AG08396 (cell line): ENCODE measurements at regions not wholly inside any gene's neighbourhood (a gene's known extent, or its start where the extent isn't known, plus 50 kb on each side); places are given as distances from the start of the nearest gene placed in this dataset.

Experiments
- DNase-seq: peaks from one replicate; pipeline ENCODE4 v3.0.0; 2012; ENCODE audit warnings: low spot score, mixed read lengths

DNA sequence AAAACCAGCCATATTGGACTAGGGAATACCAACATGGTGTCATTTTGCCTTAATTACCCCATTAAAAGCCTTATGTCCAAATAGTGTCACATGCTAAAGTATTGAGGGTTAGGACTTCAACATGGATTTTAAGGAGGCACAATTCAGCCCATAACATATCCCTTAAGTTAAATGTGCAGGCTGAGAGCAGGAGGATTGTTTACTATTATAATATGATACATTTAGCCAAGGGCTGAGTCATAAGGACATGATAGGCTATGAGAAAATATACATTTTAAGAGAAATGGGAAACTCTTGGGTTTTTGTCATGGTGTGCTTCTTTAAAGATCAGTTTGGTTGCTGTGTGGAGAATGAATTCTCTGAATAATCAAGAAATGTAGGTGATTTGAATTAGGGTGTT is 136.8 kb downstream of the RDH14 start:
- no peak for DNase-seq

DNA sequence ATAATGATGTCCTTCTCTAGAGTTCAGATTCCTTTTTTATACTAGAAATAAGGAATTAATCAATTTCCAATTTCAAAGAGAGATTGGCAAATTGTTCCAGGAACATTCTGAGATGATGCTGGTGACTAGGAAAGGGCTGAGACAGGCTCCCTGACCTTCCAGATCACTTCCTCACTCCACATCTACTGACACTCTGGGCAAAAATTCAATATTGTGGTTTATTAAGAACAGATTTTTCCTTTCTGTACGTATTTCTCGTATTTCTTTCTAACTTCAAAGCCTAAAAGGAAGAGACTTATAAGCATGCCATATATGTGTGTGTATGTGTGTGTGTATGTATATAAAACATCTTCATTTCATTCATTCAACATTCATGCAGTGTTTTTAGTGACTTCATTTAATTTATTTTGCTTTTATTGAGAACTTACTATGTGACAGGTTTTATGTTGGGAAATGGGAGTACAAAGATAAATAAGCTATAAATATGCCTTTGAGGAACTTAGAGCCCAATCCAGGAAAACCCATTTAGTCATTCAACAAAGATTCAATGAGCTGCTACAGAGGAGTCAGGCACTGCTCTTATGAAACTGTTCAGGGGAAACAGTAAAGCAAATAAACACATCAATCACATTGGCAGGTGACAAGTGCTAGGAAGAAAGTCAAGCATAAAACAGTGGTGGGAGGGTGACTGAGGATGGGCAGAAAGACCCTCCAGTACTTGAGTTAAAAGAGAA is 137.9 kb downstream of the RDH14 start:
- no peak for DNase-seq

DNA sequence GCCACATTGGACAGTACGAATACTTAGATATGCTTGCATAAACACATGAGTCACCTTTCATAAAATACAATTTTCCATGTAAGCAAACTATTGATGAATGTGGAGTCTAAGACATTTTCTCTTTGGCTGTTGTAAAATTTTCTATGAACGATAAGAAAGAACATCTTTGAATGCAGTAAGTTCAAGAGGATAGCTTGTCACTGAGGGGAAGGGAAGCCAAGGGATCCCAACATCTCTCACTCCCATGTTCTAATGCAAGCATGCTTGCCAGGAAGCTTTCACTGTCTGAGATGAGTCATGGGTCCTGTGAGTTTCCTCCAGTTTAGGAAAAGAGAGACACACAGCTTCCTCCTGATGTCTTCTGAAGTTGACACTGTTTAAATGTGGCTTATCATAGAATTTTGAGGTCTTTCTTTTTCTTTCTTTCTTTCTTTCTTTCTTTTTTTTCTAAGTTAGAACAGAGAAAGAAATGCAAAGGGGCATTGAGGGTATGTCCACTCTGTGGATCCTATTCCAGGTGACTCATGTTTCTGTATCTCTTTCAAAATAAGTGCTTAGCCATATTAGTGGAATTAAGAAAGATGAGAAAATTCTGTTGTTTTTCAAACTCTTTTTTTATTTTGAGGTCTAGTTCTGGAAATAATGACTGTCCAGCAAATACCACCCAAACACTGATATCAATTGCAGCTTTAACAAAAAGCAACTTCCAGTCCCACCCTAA is 146.6 kb downstream of the RDH14 start:
- DNase-seq, result peak; percentile 62

DNA sequence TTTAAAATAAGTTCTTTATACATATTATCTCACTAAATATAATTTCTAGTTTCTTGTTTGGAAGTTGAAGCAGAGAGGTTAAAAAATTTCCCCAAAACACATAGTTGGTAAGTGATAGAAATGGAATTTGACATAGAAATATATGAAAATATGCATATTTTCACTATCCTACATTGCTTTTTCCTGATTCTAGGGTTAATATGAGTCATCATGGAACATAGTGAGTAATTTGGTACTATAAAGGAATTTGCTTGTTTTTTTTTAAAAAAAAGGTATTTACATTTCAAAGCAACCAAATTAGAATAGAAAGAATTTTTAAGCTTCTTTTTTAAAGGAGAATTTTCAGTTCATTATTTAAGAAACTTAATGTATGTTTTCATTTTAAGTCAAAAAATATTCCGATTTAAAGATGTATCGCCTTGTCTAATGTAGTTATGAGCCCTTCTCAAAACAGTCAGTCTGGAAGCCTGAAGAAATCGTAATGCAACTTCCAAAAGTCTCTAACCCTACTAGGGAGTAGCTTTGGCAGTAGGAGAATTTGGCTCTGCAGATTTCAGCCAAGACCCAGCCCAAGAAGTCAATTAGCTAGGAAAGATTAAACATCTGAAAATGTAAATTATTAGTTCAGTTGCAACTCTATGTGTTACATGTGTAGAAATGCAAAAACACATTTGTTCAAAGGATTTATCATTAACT is 147.3 kb downstream of the RDH14 start:
- DNase-seq, result no peak

DNA sequence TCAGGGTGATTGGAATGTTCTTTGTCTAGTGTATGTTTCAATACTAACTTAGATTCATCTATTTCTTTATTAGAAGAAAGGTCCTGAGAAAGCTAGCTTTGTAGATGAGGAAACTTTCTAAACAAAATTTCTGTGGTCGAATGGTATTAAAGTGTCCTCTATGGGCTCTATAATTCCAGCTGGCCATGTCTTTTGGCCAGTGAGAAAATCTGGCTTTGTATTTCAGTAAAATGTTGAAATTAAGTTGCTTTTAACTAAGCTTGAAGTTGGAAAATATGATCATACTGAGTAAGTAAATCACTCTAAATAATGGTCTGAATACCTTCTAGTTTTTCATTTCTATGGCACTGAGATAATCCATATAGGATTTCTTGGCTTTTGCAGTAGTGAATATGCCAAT is 148.8 kb downstream of the RDH14 start:
- no peak for DNase-seq

DNA sequence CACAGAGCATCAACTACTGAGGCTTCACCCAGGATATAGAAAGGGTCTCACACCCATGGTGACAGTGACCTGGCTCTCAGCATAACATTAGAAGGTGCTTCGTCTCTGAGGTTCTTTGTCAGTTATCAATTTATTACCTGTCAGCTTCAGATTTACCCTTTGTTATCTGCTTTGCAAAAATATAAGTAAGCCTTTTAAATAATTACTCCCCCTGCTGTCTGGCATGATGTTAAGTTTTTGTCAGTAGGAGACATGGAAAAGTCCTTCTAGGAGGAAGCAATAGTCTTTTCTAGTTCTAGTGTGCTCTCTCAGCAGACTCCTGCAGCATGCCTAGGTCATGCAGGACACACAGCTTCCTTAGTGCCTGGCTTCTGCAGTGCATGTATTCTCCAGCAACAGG is 149.9 kb downstream of the RDH14 start:
- DNase-seq, result no peak

DNA sequence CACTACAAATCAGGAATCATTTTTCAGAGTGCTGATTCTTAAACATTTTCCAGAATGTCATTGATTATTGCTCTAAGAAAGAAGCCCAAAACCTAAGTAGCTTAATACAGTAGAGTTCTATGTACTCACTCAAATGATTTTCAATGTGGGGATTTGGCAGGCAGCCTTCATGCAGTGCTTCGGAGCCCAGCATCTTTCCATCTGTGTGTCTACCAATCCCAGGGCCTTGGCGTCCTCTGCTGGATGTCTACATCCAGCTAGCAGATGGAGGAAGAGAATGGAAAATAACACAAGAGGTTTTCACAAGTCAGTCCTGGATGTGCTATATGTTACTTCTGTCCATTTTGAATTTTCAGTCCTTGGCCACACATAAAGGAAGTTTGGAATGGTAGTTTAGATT is 151.8 kb downstream of the RDH14 start:
- DNase-seq, result no peak

DNA sequence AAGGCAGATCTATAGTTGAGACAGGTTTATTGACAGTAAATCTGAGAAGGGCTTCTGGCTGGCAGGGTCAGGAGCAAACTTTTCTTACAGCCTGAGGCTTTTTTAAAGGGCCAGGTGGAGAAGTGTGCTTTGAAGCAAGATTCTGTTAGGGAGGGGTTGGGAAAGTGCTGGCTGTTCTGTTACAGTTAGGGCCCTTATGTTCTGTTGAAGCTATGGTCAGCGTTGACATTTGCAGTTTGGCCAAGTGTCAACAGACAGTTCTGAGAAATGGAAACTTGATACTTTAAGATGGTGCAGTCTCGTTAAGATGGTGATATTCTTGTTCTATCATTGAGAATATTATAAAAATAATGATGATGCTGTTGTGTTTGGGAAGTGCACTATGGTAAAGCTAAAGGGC is 154.2 kb downstream of the RDH14 start:
- DNase-seq, result no peak

DNA sequence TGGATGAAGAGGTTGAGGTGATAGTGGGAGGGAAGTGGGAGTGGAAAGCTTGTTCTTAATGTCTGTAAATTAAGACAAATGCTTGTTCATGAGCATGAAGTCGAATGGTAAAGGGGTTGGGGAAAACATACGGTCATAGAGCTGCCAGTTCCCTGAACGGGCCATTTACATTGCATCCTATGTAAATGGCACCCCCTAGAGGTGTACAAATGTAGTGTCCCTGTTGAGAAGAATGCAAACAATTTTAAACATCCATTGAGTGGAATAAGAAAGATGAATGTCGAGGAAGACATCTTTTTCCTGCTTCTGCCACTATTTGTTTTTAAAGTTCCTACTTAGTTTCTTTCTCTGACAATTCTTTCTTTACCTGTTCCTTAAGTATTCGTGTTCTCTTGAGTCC is 155.7 kb downstream of the RDH14 start:
- DNase-seq, result no peak

DNA sequence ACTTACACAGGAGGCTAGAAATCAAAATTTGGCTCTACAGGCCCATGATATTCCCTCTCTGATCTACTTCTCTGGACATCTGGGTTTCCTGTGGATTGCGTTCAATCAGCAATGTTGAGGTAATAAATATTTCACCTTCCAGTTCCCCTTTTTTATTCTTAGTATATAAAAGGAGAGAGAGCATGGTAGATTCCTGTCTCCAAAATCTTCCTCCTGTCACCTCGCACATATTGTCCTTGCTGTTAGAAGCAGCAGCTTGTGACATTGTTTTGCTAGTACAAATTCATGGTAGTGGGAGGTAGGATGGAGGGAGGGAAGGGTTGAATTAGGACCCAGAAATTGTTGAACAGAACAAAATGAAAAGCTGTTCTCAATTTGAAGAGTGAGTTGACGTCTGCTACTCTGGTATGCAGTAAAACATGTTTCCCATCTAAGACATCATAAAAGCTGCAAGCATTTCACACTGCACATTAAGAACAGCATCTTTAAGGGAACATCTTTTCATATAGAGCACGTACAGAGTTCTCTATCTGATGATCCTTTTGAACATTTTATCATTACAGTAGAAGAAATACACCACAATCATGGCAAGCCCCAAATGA is 156.4 kb downstream of the RDH14 start:
- no peak for DNase-seq

DNA sequence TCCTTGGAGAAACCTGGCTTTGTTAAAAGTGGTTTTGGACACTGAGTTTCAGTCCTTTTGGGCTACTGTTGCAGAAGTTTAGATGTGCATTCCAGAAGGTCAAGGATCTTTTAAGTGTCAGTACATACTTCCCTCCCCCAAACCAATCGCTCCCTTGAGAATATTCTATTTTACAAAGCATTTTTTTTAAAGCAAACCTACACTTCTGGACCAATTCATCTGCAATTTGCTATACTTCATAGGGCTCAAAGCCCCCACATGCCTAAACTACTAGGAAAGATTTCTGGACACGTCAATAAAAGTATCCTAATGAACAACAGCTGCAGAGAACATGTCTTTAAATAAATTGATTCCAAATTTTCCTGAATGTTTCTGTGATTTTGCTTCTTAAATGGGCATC is 157.6 kb downstream of the RDH14 start:
- no peak for DNase-seq

DNA sequence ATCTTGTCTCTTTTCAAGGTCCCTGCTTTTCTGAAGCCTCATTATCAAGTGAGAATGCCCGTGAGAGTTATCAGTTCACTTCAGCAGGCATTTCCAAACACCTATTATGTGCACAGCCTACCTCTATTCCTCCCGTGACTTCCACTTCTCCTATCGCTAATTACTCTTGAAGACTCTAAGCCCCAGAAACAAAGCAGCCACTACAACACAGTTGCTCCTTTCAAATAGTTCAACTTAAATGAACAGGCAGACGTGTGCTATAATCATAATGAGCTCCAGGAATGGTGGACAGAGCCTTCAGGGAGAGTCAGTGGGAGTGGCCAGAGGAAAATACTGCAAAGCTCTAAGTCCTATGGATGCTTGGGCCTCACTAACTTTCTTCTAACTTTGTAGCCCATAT is 159.0 kb downstream of the RDH14 start:
- DNase-seq, result no peak

DNA sequence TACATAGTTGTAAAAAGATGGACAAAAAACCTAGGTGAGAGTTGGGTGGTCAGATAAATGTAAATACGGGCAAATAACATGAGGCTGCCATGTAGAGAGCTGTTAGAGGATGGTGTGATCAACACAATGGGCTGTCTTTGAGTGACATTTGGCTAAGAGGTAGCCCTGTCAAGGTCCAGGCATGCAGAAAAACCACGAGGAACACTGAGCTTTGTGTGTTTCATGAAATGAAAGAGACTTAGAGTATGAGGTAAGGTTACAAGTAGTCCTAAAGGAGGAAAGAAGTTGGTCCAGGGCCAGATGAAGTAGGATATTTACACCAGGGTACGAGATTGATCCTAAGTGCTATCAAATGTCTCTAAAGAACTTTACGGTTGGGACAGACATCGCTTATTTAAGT is 160.9 kb downstream of the RDH14 start:
- DNase-seq, result no peak

DNA sequence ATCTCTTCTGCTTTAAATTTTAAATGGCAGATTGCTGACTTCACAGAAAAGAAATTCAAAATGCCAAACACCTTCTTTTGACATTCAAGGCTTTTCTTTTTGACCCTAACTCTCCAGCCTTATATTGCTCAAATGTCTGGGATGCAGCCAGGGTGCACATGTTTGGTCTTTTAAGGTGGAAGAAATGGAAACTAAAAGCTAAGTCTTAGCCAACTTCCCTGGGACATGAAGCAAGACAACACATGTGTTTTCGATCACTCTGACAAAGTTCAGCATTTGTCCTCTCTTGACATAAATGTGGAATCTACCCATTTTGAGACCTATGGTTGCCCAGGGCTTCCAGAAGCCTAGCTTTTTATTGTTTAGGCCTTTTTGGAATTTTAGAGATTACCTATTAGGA is 161.6 kb downstream of the RDH14 start:
- no peak for DNase-seq

DNA sequence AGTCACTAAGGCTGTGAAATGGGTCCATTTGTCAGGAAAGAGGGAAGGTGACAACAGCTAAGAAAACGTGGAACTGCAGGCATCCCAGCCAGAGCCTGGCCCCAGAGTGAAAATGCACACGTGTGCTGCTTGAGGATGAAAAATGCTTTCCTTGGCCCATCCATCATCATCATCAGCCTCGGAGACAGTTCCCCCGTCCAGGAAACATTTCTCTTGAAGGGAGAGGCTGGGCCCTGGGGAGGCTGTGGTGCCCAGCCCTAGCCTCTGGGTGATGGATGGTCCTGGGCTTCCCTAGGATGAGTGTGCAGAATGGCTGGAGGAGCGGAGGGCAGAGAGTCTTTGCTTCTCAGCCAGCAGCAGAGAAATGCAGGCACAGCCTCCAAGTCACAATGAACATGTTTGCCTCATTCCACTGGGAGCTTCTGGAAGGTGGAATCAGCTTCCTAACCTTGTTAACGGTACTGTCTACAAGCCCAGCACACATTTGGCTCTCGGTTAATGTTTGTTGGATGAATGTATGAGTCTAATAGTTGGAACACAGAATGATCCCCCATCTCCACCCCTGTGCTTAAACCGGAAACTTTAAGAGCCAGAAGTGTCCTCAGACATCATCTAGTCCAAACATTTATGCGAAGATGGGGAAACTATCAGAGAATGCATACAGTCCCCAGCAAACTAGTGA is 164.0 kb downstream of the RDH14 start:
- DNase-seq, result no peak

DNA sequence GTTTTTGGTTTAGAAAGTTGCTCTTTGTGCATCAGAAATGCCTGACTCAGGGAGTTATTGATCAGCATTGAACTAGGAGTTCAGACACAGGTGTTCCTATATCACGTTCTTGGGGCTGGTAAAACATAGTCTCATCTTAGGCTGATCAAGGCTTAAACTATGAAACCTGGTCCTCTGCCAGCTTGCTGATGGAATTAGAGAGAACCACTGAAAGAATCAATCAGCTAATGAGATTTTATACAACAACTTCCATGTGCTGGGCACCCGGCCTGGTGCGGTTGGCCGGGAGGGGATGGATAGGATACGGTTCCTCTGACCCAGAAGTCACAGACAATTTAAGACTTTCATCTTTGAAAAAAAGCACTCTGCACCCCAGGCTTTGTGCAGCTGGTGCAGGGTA is 164.9 kb downstream of the RDH14 start:
- no peak for DNase-seq

DNA sequence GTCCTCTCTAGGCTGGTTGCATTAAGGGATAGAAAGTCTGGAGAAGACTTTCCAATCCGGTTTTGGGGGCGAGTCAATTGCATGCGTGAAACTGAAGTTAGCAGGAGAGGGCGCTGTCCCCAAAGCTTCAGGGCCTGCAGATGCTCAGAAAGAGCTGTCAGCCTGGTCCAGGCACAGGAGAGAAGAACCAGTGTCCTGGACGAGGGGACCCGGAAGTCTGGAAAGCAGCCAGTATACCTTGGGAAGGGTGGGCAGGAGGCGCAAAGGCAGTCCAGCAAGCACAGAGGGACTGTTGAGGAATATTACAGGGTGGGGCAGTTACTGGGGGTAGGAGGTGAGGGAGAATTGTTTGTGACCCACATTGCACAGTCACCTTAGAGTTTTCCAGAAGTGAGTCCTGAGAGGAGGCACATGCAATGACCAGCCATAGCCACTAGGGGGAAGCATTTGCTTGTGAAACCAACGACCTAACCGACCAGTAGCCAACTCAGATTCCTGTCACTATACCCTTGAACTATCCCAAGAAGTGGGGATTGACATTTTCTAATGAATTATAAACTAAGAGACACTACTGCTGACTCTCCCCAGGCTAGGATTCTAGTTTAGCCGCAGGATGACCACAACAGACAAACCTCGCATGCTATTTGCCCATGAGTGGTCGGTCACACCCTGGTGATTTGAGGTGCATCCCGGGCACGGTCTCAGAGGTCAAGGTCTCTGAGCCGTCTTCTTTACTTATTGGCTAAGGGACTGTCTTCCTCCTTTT is 172.8 kb downstream of the RDH14 start:
- DNase-seq, result peak; percentile 63

DNA sequence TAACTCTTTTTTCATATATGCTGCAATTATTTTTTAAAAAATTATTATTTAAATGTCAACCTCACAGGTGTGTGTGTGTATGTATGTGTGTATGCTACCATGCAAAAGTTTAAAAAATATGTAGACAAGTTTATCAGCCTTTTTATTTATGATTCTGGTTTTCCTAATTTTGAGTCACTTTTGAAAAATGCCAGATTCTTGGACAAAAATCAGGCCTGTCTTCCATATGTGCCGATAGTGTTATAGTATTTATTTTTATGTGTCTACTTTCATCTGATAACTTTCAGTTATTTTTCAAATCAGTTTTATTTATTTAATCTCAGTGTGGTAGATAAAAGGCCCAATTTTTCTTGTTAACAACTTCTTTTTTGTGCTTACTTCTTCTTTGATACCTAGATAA is 176.2 kb downstream of the RDH14 start:
- no peak for DNase-seq

DNA sequence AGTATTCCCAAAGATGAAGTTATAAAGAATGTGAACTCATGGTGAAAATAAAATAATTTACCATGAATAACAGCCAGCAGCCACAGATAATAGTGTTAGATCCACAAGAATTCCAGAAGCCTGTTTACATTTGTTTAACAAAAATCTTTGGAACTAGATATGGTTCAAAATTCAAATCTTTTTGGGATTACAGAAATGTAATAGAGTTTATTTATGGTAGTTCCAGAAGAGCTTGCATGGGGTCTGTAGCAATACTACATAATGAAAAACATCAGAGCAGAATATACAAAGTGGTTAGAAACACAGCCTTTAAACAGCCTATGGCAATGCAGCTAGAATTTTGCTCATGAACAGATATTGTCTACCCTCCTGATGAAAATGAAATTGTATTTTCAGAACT is 179.1 kb downstream of the RDH14 start:
- DNase-seq, result no peak

DNA sequence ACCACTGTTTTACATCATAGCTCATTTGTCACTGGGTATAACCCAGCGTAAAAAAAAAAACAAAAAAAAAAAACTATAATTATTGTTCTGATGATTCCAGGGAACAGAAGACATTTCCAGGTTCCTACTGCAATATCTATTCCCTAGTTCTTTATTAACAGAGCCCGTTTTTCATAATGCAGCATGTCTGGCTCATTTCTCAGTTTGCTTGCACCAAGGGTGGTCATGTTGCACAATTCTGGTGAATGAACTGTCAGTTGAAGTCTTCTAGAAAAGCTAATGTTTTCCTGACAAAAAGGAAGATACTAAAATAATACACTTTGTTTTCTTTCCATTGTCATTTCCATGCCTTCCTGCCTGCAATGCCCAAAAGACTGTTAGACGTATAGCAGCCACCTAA is 180.1 kb downstream of the RDH14 start:
- no peak for DNase-seq

DNA sequence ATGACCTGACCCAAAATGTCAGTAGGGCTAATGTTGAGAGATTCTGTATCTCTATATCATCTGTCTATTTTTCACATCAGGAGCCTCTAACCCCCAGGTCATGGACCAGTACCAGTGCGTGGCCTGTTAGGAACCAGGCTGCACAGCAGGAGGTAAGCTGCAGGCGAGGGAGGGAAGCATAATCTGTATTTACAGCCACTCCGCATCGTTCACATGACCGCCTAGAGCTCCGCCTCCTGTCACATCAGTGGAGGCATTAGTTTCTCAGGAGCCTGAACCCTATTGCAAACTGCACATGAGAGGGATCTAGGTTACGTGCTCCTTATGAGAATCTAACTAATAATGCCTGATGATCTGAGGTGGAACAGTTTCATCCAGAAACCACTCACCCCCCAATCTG is 180.6 kb downstream of the RDH14 start:
- no peak for DNase-seq
